NCI-H146 treated with DMSO at 0.1 percent for 48 hours (cell line): ENCODE measurements at regions not wholly inside any gene's neighbourhood (a gene's known extent, or its start where the extent isn't known, plus 50 kb on each side); places are given as distances from the start of the nearest gene placed in this dataset.
"Not testable (repeated sequence)": the region's sequence is repeated elsewhere in the genome, so short reads cannot be mapped to it uniquely, and the experiment has no call there.

Source experiments
- DNase-seq: peaks from one replicate; lab custom pipeline; 2025; ENCODE audit not compliant: unreplicated experiment; lab: John Stamatoyannopoulos, UW

- no peak for DNase-seq
Observed at GRCh38 chr3:27559835-27560234, 75.7 kb upstream of the SLC4A7 start.

- no peak for DNase-seq
Observed at GRCh38 chr3:27559381-27559780, 75.2 kb upstream of the SLC4A7 start.

DNA sequence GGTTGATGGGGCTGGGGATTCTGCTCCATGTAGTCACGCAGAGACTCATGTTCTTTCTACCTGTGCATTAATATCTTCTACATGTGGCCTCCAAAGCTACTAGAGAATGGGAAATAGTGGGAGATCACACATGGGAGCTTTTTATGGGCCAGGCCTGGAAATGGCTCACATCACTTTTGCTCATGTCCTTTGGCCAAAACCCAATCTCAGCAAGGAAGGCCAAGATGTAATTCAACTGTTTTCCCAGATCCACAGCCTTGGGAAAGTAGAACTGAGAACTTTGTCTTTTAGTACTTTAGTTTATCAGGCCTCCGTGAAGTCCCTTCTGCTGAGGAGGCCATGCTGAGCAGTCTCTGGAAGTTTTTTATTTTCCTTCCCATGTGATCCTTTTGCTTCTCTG is 73.2 kb upstream of the SLC4A7 start:
- no peak for DNase-seq

DNA sequence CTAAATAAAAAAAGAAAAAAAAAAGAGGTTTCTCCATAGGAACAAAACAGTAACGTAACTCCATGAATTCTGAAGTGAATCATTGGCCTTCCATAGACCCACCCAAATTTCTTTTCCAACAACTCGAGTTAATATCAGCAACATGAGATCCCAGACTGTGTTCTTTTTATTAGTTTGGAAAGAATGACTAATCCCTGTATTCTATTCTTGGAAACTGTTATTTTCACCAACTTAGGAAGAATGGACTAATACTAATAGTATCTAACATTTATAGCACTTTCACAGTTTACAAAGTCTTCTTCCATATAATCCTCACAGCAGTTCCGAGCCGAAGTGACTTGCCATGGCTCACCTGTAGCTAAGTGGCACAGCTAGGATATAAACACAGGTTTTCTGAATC is 72.7 kb upstream of the SLC4A7 start:
- DNase-seq = no peak

DNA sequence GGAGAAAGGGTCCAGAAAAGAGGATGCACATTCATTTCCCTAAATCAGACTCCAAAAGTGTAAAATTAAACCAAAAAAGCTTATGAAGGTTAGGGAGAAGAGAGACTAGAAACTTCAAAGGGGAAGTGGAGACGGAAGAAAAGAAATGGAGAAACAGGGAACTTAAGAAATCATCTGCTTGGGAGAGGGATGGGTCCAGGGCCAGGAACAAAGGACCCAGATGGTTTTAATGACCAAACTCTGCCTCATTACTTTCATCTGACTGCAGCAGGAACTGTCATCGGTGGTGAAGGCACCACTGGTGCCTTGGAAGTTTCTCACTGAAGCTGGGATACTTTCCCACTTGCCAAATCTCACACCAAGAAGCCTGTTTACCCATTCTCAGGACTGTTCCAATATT is 70.5 kb upstream of the SLC4A7 start:
- no peak for DNase-seq

DNA sequence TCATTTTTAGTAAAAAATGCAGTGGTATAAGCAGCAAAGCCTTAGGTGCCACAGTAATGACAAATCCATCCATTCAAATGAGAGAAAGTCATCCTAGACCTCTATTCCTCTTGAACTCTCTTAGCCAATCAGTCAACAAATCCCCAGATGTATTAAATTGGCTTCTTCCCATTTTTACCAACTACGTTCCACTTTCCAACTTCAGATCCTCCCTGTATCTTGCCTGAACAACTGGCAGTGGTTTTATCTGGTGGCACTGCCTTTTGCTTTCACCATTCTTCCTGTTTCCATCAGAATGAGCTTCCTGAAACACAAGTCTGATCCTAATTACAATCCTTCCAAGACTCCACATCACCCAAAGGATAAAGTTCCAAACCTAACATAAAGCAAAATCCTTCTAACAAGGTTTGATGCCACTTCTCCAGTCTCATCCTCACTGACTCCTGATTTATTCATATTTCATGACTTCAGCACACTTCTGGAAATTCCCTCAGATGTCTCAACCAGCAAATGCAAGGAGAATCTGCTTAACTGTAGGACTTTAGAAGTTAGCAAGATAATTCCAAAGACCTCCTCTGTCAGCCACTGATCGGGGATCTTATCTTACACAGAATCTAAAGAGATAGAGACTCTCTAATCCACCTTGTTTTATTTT is 69.8 kb upstream of the SLC4A7 start:
- DNase-seq = no peak

DNA sequence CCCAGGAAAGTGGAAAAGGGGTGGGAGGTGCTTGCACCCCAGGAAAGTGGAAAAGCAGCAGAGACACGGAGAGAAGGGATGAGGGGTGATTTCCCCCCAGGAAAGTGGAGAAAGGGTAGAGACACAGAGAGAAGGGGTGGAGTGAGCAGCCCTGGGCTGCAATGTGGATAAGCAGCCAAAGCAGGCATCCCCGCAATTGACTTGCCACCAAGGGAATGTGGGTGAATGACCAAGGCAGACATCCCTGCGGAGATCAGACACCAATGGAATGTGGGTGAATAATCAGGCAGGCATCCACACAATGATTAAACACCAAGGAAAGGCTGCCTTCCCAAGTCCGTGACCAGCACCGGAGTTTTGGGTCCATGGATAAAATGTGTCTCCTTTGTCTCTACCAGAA is 68.5 kb upstream of the SLC4A7 start:
- DNase-seq = not testable (repeated sequence)

DNA sequence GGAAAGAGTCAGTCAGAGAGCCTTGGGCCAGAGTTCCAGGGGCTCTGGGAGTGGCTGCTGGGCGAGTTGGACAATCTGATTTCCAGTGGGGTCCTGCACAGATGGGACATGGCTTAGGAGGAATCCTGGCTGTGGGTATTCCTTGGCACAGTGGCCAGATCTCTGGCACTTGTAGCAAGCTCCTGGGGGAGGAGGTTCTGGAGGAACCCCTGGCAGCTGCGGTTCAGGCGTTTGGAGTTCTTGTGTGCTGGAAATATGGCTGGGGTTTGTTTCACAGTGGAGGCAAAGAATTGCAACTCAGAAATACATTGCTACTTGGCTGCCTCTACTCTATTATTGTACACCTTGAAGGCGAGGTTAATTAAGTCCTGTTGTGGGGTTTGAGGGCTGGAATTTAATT is 67.2 kb upstream of the SLC4A7 start:
- not testable (repeated sequence) for DNase-seq

DNA sequence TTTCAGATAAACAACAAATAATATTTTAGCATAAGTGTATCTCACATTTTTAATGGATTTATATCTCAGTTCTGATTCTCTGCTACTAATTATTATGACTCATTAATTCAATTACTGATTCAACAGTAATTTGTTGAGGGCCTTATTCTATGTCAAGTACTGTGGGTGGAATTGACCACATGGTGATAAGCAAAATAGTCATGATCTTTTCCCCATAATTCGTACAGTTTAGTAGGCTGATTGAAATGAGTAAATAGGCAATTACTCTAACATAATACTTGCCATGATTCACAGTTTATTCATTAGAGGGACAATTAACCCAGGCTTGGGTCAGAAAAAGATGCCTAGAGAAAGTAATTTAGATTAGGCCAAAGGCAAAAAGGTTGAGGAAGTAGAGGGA is 60.9 kb upstream of the SLC4A7 start:
- DNase-seq = no peak

DNA sequence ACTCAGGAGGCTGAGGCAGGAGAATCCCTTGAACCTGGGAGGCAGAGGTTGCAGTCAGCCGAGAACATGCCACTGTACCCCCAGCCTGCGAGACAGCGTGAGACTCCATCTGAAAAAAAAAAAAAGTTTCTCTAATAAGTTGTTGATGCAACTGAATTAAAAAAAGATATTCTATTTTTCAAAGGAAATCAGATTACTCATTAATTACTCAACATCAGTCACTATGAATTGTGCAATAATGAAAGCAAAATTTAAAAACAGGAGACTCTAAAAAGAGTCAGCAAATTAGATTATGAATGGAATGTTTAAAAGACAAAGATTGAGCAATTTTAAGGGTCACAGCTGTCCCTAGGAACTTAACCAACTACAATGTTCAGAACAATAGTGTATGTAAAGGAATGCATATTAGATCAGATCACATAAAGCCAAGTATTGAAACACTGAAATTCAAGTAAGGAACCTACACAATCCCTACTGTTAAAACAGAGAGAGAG is 60.2 kb upstream of the SLC4A7 start:
- DNase-seq = no peak

GRCh38 chr3:27542476-27542875 is 58.3 kb upstream of the SLC4A7 start:
- no peak for DNase-seq

DNA sequence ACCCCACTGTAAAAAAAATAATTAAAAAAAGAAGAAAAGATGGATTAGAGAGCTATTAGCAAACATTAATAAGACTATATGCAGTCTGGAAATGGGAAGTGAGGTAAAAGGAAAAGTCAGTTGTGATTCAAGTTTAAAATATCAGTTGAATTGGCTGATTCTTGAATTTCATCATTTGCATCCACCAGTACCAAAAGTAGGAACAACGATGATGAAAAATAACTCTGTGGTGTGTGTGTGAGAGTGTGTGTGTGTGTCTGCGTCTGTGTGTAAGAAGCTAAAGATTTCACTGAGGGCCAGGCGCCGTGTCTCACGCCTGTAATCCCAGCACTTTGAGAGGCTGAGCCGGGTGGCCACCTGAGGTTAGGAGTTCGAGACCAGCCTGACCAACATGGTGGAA is 56.0 kb upstream of the SLC4A7 start:
- DNase-seq = no peak

DNA sequence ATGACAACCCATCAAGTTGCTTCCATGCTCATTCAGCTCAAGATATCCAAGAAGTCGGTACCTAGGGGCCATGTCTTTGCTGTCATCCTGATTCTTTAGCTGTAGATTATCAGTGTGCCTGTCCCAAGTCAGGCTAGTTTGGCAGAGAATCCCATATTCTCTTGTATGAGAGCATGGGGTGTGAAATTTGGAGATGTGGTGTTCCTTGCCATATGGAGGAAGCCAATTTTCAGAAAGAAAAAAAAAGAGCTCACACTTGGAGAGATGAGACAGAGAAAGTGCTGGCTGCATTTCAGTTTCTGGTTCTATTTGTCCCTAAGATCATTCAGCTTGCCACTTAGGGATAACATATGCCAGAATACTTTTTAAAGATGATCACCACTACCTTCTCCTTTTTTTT is 52.3 kb upstream of the SLC4A7 start:
- DNase-seq = no peak

DNA sequence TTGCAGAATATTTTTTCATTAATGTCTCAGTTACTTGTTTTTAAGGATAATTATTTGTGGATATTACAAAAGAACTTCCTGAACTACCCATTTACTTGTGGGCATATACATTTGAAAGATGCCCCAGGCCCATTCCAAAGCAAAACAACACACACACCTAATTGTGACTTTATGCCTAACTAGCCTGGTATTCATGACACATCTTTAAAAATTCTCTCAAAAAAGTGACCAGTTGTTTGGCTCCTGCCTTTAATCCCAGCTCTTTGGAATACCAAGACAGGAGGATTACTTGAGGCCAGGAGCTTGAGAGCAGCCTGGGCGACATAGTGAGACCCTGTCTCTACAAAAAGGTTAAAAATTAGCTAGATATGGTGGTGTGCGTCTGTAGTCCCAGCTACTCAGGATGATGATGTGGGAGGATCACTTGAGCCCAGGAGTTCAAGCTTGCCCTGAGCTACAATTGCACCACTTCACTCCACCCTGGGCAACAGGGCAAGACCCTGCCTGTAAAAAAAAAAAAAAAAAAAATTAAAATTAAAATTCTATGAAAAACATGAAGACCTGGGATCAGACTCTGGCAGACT is 51.7 kb upstream of the SLC4A7 start:
- DNase-seq = no peak

DNA sequence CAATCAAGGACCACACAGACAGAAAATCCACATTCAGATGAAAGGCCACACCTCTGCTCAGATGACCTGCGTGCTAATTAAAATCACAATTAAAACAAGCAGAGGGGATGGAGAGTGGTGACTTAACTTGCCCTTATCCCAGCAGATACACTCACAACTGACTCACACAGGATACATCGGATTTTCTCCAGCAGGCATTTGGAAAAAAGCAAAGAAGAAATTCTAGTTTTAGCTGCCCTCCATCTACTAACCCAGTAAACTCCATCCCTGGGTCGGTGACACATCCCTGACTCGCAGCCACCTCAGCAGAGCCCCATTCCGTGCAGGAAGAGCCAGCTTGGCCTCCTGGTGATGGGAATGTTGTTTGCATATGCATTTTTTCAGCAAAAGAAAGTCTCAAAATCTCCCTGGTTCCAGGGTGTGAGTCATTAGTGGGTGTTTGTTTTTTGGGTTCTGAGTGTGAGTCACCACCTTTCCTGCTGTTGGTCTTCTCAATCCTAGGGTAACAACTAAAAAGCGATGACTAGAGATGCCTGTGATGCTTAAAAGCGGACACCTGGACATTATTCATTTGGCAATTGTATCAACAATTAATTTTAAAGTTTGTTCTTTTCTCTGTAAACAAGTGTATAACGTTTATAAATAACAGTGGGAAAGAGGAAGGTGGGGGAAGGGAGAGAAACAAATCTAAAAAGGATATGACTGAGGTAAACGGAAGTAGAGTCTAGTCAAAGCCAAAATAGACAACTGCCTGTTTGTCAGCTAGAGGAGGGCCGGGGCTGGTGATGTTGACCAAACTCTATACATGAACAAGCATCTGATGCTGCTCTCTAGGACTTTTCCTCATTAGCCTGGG is 49.8 kb upstream of the SLC4A7 start:
- DNase-seq = no peak
